NT2/D1 (cell line): ENCODE measurements at regions not wholly inside any gene's neighbourhood (a gene's known extent, or its start where the extent isn't known, plus 50 kb on each side); places are given as distances from the start of the nearest gene placed in this dataset.

ENCODE experiments used
- SUZ12 ChIP-seq: IDR thresholded peaks from 2 replicates; pipeline ENCODE4 v1.6.1; 2011; ENCODE audit not compliant: insufficient read length, insufficient read depth; ENCODE audit errors: extremely low read depth
- YY1 ChIP-seq: IDR thresholded peaks from 2 replicates; pipeline ENCODE4 v1.6.1; 2011; ENCODE audit not compliant: insufficient read length, insufficient read depth
- ZNF274 ChIP-seq: IDR thresholded peaks from 2 replicates; pipeline ENCODE4 v1.6.1; 2011; ENCODE audit warnings: mild to moderate bottlenecking, low read depth, low read length

- no peak for TF ChIP-seq ZNF274
- TF ChIP-seq YY1, result no peak
- TF ChIP-seq SUZ12, result no peak
These were observed 287.5 kb downstream of the ELAVL2 start for GRCh38 chr9:23538461-23539003.
